B cell (primary cell): ENCODE measurements at regions not wholly inside any gene's neighbourhood (a gene's known extent, or its start where the extent isn't known, plus 50 kb on each side); places are given as distances from the start of the nearest gene placed in this dataset.

Source experiments
- ATAC-seq: fragments of 200-7000 bp; cut with Tn5 transposase; one replicate; pipeline ENCODE4 v1.10.0; 2021; ENCODE audit warnings: low read depth, mild to moderate bottlenecking, moderate number of reproducible peaks, moderate library complexity
- CTCF ChIA-PET: fragments of 350-600 bp; sonication (Branson Sonifier 250); formaldehyde crosslinking; loops from one replicate; lab custom pipeline; 2021; ENCODE audit warnings: antibody characterized with exemption, inconsistent platforms; lab: Charles Lee
- POLR2A ChIA-PET: fragments of 350-600 bp; sonication (Branson Sonifier 250); formaldehyde crosslinking; loops from one replicate; lab custom pipeline; 2021; ENCODE audit warnings: antibody characterized with exemption; lab: Charles Lee
- DNase-seq: peaks from one replicate; pipeline ENCODE4 v3.0.0; 2013
- H2AFZ ChIP-seq: 2 replicates; pipeline ENCODE4 v1.6.1; 2012; ENCODE audit warnings: mild to moderate bottlenecking, low read depth, low read length; ENCODE audit not compliant: insufficient read depth, poor library complexity, severe bottlenecking
- H3K27ac ChIP-seq, 2 donors: 1 replicate in 1 of 2; 2 replicates in 1 of 2; pipeline ENCODE4 v1.5.1; 2012 to 2013; ENCODE audit warnings: low read length in 2 of 2, mild to moderate bottlenecking in 2 of 2, moderate library complexity in 1 of 2
- H3K27me3 ChIP-seq, 4 experiments: fragments of 200-600 bp in 1 of 4; sonication (generic) in 1 of 4; replicated peaks in 1 of 4; 1 replicate in 2 of 4; 2 replicates in 2 of 4; pipeline versions ENCODE4 v1.6.1 to v1.7.0; 2013 to 2016; ENCODE audit warnings: low read length in 3 of 4, mild to moderate bottlenecking in 2 of 4, mixed read lengths in 1 of 4, moderate library complexity in 1 of 4; ENCODE audit not compliant: insufficient read depth in 4 of 4, control insufficient read depth in 3 of 4; ENCODE audit errors: control extremely low read depth in 1 of 4
- H3K36me3 ChIP-seq, 2 experiments: replicated peaks in 1 of 2; 1 replicate in 1 of 2; 2 replicates in 1 of 2; pipeline versions ENCODE4 v1.6.1 to v1.7.1; 2013; ENCODE audit warnings: low read length in 1 of 2; ENCODE audit not compliant: insufficient read depth in 2 of 2, control insufficient read depth in 1 of 2; ENCODE audit errors: control extremely low read depth in 1 of 2, extremely low read depth in 1 of 2
- H3K4me1 ChIP-seq, 2 donors: fragments of 200-600 bp in 1 of 2; sonication (generic) in 1 of 2; 1 replicate in 1 of 2; 2 replicates in 1 of 2; pipeline versions ENCODE4 v1.5.1 to v1.6.1; 2013 to 2017; ENCODE audit warnings: low read length in 2 of 2; ENCODE audit not compliant: control insufficient read depth in 2 of 2, insufficient read depth in 2 of 2
- H3K4me2 ChIP-seq: replicated peaks from 2 replicates; pipeline ENCODE3; 2012; ENCODE audit warnings: mild to moderate bottlenecking, low read depth, low read length; ENCODE audit not compliant: poor library complexity, severe bottlenecking
- H3K4me3 ChIP-seq, 5 experiments: fragments of 200-600 bp in 1 of 5; sonication (generic) in 1 of 5; 1 replicate in 3 of 5; 2 replicates in 2 of 5; pipeline versions ENCODE4 v1.5.1 to v1.7.0; 2011 to 2016; ENCODE audit warnings: low read length in 4 of 5, mild to moderate bottlenecking in 4 of 5, low read depth in 2 of 5, control low read depth in 1 of 5, moderate library complexity in 1 of 5; ENCODE audit not compliant: insufficient read depth in 1 of 5; ENCODE audit errors: control extremely low read depth in 1 of 5, extremely low read depth in 1 of 5
- H3K79me2 ChIP-seq: fragments of 200-600 bp; sonication (generic); one replicate; pipeline ENCODE4 v1.6.0; 2016; ENCODE audit warnings: low read length; ENCODE audit not compliant: control insufficient read depth, insufficient read depth
- H3K9ac ChIP-seq: fragments of 200-600 bp; sonication (generic); 2 replicates; pipeline ENCODE4 v1.6.1; 2017; ENCODE audit warnings: mild to moderate bottlenecking, low read length, moderate library complexity
- H3K9me3 ChIP-seq, 3 donors: one replicate each; pipeline versions ENCODE4 v1.6.1 to v1.7.1; 2013; ENCODE audit warnings: low read length in 2 of 3; ENCODE audit not compliant: control insufficient read depth in 2 of 3, insufficient read depth in 1 of 3; ENCODE audit errors: control extremely low read depth in 1 of 3
- H4K20me1 ChIP-seq: 2 replicates; pipeline ENCODE4 v1.6.0; 2012; ENCODE audit warnings: mild to moderate bottlenecking, low read length; ENCODE audit not compliant: insufficient read depth, control insufficient read depth, poor library complexity, severe bottlenecking
- H3K27ac Mint-ChIP-seq: one replicate; pipeline ENCODE4 v1.8.0; 2021; ENCODE audit warnings: mixed read lengths
- H3K27me3 Mint-ChIP-seq: one replicate; pipeline ENCODE4 v1.8.0; 2021; ENCODE audit warnings: mixed read lengths
- H3K4me1 Mint-ChIP-seq: one replicate; pipeline ENCODE4 v1.8.0; 2021; ENCODE audit warnings: mixed read lengths
- H3K4me3 Mint-ChIP-seq: one replicate; pipeline ENCODE4 v1.8.0; 2021; ENCODE audit warnings: mixed read lengths
- H3K9me3 Mint-ChIP-seq: one replicate; pipeline ENCODE4 v1.8.0; 2022; ENCODE audit warnings: mixed read lengths; ENCODE audit not compliant: insufficient read depth
- CTCF ChIP-seq: fragments of 200-600 bp; IDR thresholded peaks from one replicate; pipeline ENCODE4 v1.8.0; 2022; ENCODE audit warnings: antibody characterized with exemption, mild to moderate bottlenecking
- EZH2 ChIP-seq: IDR thresholded peaks from 2 replicates; pipeline ENCODE4 v1.6.1; 2012; ENCODE audit warnings: borderline replicate concordance, low read depth, mild to moderate bottlenecking, moderate library complexity, low read length; ENCODE audit not compliant: insufficient read depth, poor library complexity, severe bottlenecking
- WGBS: methylation state at CpG from one replicate; pipeline ENCODE4 v1.1.5; 2013; ENCODE audit warnings: missing lambda C conversion rate; ENCODE audit not compliant: insufficient coverage; 5-methylcytosine and 5-hydroxymethylcytosine counted together
- intact Hi-C: fragments of 100-400 bp; cut with micrococcal nuclease; formaldehyde crosslinking; loops from one replicate; pipeline ENCODE4 v1.10.0; 2022

- intact Hi-C loops, result no loop called here
- TF ChIP-seq EZH2, result no peak
- no peak for TF ChIP-seq CTCF
- POLR2A ChIA-PET, result no interaction called here
- DNase-seq (no peak), ATAC-seq (no peak)
- Histone ChIP-seq H4K20me1 (no peaks in the 10 kb centered on the region), H3K36me3 (no peaks in the 10 kb centered on the region), H3K27me3 (no peaks in the 10 kb centered on the region), H3K4me1 (no peaks in the 10 kb centered on the region), H2AFZ (no peak overlapping the region), H3K9me3 (no peaks in the 10 kb centered on the region), H3K4me3 (no peak overlapping the region), H3K79me2 (no peaks in the 10 kb centered on the region), H3K9ac (no peak overlapping the region), H3K27ac (no peak overlapping the region), H3K4me2 (no peak overlapping the region)
- Mint-ChIP-seq H3K27me3 (no peaks in the 10 kb centered on the region), H3K4me1 (no peaks in the 10 kb centered on the region), H3K27ac (no peak overlapping the region), H3K9me3 (no peaks in the 10 kb centered on the region), H3K4me3 (no peak overlapping the region)
- CTCF ChIA-PET, result no interaction called here
- no CpG with 5 or more reads among the region's 2 CpGs for WGBS
Observed at GRCh38 chr9:29861803-29862202, 2288.5 kb upstream of the C9orf72 start.

- no peaks in the 10 kb centered on the region for H3K79me2 ChIP-seq
- Mint-ChIP-seq H3K27me3 (no peaks in the 10 kb centered on the region), H3K9me3 (no peaks in the 10 kb centered on the region), H3K27ac (no peak overlapping the region), H3K4me3 (no peak overlapping the region), H3K4me1 (no peaks in the 10 kb centered on the region)
- DNase-seq (no peak), ATAC-seq (no peak)
- no peaks in the 10 kb centered on the region for H3K27me3 ChIP-seq
- H2AFZ ChIP-seq, result no peak overlapping the region
- H3K4me1 ChIP-seq, result no peaks in the 10 kb centered on the region
- H3K36me3 ChIP-seq, result no peaks in the 10 kb centered on the region
- no peaks in the 10 kb centered on the region for H3K9me3 ChIP-seq
- no peak overlapping the region for H3K4me2 ChIP-seq
- no peak overlapping the region for H3K4me3 ChIP-seq
- intact Hi-C loops, result no loop called here
- ChIA-PET POLR2A (no interaction called here), CTCF (no interaction called here)
- no peak overlapping the region for H3K9ac ChIP-seq
- H4K20me1 ChIP-seq, result no peaks in the 10 kb centered on the region
- TF ChIP-seq EZH2 (no peak), CTCF (no peak)
- no peak overlapping the region for H3K27ac ChIP-seq
- WGBS, result no CpG with 5 or more reads among the region's 3 CpGs
Observed at GRCh38 chr9:29865764-29866313, 2292.6 kb upstream of the C9orf72 start.
